Type B pancreatic cell (in vitro differentiated cells): ENCODE measurements at regions not wholly inside any gene's neighbourhood (a gene's known extent, or its start where the extent isn't known, plus 50 kb on each side); places are given as distances from the start of the nearest gene placed in this dataset.

ENCODE experiments used
- DNase-seq: peaks from one replicate; pipeline ENCODE4 v3.0.0; 2021; ENCODE audit warnings: mixed read lengths; ENCODE audit not compliant: unreplicated experiment; ENCODE audit errors: extremely low spot score
- H3K27ac Mint-ChIP-seq: 2 replicates; pipeline ENCODE4 v1.8.0; 2021; ENCODE audit warnings: mild to moderate bottlenecking, mixed read lengths
- H3K27me3 Mint-ChIP-seq: 2 replicates; pipeline ENCODE4 v1.8.0; 2021; ENCODE audit warnings: mixed read lengths
- H3K36me3 Mint-ChIP-seq: 2 replicates; pipeline ENCODE4 v1.8.0; 2021; ENCODE audit warnings: mixed read lengths
- H3K4me1 Mint-ChIP-seq: one replicate; pipeline ENCODE4 v1.8.0; 2021; ENCODE audit warnings: mixed read lengths; ENCODE audit not compliant: unreplicated experiment
- H3K4me3 Mint-ChIP-seq: 2 replicates; pipeline ENCODE4 v1.8.0; 2021; ENCODE audit warnings: mild to moderate bottlenecking, mixed read lengths
- H3K9me3 Mint-ChIP-seq: 2 replicates; pipeline ENCODE4 v1.8.0; 2021; ENCODE audit warnings: mixed read lengths
- CTCF ChIP-seq: fragments of 200-600 bp; sonication (generic); conservative IDR thresholded peaks from 2 replicates; pipeline ENCODE4 v1.5.0; 2021; ENCODE audit warnings: antibody characterized with exemption, mild to moderate bottlenecking

- no peak for TF ChIP-seq CTCF
- Mint-ChIP-seq H3K9me3 (no peaks in the 10 kb centered on the region), H3K4me3 (no peak overlapping the region), H3K36me3 (no peaks in the 10 kb centered on the region), H3K27me3 (no peaks in the 10 kb centered on the region), H3K27ac (no peak overlapping the region), H3K4me1 (no peaks in the 10 kb centered on the region)
- DNase-seq, result no peak
These were observed 115.0 kb downstream of the ADAM29 start for GRCh38 chr4:175033162-175033561.

- no peak overlapping the region for H3K4me3 Mint-ChIP-seq
- no peaks in the 10 kb centered on the region for H3K27me3 Mint-ChIP-seq
- no peak for TF ChIP-seq CTCF
- no peaks in the 10 kb centered on the region for H3K36me3 Mint-ChIP-seq
- no peaks in the 10 kb centered on the region for H3K9me3 Mint-ChIP-seq
- DNase-seq, result no peak
- H3K27ac Mint-ChIP-seq, result no peak overlapping the region
- H3K4me1 Mint-ChIP-seq, result no peaks in the 10 kb centered on the region
These were observed 115.8 kb downstream of the ADAM29 start for GRCh38 chr4:175034007-175034406.

- Mint-ChIP-seq H3K27me3 (no peaks in the 10 kb centered on the region), H3K9me3 (no peaks in the 10 kb centered on the region), H3K27ac (no peak overlapping the region), H3K36me3 (no peaks in the 10 kb centered on the region), H3K4me1 (no peaks in the 10 kb centered on the region), H3K4me3 (no peak overlapping the region)
- no peak for DNase-seq
- TF ChIP-seq CTCF, result no peak
These were observed 117.0 kb downstream of the ADAM29 start for GRCh38 chr4:175034986-175035705.

GRCh38 chr4:175035905-175036304, 117.7 kb downstream of the ADAM29 start:
- Mint-ChIP-seq H3K9me3 (no peaks in the 10 kb centered on the region), H3K36me3 (no peaks in the 10 kb centered on the region), H3K4me3 (no peak overlapping the region), H3K27me3 (no peaks in the 10 kb centered on the region), H3K27ac (no peak overlapping the region), H3K4me1 (no peaks in the 10 kb centered on the region)
- no peak for TF ChIP-seq CTCF
- no peak for DNase-seq

- Mint-ChIP-seq H3K4me1 (no peaks in the 10 kb centered on the region), H3K36me3 (no peaks in the 10 kb centered on the region), H3K27ac (no peak overlapping the region), H3K9me3 (peaks cover 2% of the 10 kb centered on the region), H3K27me3 (no peaks in the 10 kb centered on the region), H3K4me3 (no peak overlapping the region)
- TF ChIP-seq CTCF, result no peak
- no peak for DNase-seq
These were observed 130.1 kb downstream of the ADAM29 start for GRCh38 chr4:175048111-175048784.
